Fibroblast of skin of left quadriceps (primary cell): ENCODE measurements at regions not wholly inside any gene's neighbourhood (a gene's known extent, or its start where the extent isn't known, plus 50 kb on each side); places are given as distances from the start of the nearest gene placed in this dataset.
"Not testable (repeated sequence)": the region's sequence is repeated elsewhere in the genome, so short reads cannot be mapped to it uniquely, and the experiment has no call there.

ENCODE experiments used
- DNase-seq, 2 experiments: peaks; one replicate each; pipeline ENCODE4 v3.0.0-alpha.2; 2013; ENCODE audit warnings: low read depth in 2 of 2

DNA sequence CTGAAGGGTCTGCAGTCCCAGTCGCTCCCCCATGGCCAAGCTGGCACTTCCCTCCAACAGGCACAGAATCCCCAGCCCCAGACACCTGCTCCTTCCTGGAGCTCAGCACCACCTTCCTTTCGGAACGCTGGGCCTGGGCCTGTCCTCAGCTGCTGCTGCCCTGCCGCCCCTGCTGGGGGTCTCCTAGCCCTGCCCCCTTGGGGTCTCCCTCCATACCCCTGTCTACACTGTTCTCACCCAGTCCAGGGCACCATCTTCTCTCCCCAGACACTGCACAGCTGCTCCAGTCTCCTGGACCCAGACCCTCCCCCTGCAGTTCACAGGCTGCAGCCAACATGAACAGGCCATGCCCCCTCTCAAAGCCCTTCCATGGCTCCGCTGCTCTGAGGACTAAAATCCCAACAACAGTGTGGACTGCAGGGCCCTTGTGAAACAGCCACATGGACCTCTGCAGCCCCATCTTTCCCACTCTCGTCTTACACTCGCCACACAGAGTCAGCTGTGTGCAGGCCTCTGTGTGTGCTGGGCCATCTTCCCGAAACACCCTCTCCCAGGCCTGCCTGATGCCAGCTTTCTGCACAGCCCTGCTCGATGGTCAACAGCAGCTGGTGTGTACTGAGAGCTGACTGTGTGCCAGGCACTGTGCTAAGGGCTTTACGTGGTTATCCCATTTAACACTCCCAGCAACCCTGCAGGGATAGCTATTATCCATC lies 361.3 kb downstream of the MATN1 start:
- DNase-seq: not testable (repeated sequence)

DNA sequence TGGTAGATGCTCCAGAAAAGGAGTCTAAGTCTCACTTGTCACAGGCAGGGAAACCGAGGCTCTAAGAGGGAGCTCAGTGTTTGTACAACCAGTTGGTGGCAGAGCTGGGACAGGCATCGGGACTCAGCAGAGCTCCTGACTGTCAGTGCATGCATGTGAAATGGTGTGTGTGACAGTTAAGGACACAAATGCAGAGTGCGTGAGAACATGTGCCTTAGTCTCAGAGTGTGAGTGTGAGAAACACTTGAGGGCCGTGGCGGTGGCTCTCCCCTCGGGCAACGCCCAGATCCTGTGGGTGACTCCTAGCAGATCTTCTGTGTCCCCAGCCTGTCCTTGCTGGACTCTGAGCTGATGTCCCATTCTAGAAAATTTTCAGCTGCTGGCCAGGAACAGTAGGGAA lies 362.6 kb downstream of the MATN1 start:
- no peak for DNase-seq

- DNase-seq: no peak
Observed at GRCh38 chr1:30360281-30360680, 363.1 kb downstream of the MATN1 start.

DNA sequence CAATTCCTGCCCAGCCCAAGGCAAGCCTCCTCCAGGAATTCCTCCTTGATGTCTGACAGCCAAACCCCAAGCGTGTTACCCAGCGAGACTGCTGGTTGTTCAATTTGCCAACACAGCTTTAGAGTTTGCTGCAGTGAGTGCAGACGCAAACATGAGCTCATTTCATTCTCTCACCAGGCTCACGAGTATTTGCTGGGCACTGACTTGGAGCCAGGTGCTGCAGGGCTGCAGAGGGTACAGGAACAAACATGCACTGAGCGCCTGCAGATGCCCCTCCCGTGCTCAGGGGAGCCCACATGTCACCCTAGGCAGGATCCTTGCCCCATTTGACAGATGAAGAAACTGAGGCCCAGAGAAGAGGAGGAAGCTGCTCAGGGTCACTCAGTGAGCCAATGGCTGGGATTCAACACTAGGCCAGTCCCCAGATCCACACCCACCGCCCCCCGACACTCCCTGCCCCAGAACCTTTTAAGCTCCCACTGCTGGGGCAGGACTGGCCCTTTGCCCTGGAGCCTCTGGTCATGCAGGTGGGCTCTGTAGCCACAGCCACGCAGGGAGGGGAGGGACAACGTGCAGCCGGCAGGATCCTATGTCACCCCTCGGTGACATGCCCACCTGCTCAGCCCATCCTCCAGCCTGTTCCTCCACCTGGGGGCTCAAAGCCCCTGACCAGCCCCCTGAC lies 363.7 kb downstream of the MATN1 start:
- no peak for DNase-seq

- no peak for DNase-seq
Observed at GRCh38 chr1:30358500-30358899, 364.9 kb downstream of the MATN1 start.

GRCh38 chr1:30356839-30357238 lies 366.5 kb downstream of the MATN1 start:
- no peak for DNase-seq

GRCh38 chr1:30354410-30354809 lies 369.0 kb downstream of the MATN1 start:
- no peak for DNase-seq

DNA sequence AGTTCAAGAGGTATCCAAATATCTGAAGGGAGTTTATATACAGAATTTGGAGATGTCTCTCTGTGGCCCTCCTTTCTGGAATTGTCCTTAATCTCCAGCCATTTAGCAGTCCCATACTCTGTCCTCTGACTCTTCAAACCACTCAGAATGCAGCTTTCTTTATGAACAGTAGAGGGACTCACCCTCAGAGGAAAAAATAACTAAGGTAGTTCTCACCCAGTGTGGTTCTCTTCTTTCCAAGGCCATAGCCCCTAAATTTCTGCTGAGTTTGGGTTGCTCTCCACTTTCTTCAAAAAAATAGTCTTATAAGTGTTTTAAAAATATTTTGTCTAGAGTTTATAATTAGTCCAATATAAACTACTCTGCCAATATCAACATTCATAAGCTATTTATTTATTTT lies 369.7 kb downstream of the MATN1 start:
- peak in 1 of 2 experiments; percentile 3 for DNase-seq

GRCh38 chr1:30348147-30348546 lies 375.2 kb downstream of the MATN1 start:
- DNase-seq: no peak

DNA sequence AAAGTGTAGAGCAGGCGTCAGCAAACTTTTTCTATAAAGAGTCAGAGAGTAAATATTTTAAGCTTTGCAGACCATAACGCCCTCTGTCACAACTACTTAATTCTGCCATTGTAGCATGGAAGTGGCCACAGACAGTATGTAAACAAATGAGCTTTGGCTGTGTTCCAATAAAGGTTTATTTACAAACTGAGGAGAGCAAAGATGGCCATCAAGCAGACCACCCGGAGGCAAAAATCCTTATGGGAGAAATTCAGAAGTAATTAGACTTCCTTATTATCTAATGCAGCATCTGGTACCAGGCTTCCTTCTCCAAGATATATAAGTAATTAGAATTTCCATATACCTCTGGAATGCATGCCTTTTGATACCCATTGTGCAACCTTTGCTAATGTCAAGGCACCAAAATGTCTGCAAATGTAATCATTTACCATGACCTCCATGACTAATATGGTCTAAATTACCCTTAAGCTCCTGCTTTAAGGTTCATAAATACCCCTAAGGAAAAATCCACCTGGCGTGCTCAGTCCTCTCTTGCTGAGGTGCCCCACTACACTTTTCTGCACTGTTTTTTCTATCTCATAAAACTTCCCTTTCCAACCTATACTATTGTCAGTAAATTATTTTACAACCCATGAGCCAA lies 377.8 kb downstream of the MATN1 start:
- no peak for DNase-seq

DNA sequence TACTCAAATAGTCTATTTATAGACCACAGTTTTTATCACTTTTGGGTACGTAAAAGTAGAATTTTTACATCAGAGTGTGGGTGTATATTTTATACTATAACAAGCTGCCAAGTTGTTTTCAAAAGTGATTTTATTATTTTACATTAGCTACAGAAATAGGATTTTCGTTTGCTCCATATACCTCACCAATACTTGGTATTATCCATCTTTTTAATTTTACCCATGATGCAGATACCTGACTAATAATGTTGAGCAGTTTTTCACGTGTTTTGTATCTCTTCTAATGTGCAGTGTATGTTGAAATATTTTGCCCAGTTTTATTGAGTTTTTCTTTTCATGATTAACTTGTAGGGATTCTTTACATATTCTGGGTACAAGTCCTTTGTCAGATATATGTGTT lies 379.8 kb downstream of the MATN1 start:
- no peak for DNase-seq

- no peak for DNase-seq
Observed at GRCh38 chr1:30342535-30343141, 380.7 kb downstream of the MATN1 start.

DNA sequence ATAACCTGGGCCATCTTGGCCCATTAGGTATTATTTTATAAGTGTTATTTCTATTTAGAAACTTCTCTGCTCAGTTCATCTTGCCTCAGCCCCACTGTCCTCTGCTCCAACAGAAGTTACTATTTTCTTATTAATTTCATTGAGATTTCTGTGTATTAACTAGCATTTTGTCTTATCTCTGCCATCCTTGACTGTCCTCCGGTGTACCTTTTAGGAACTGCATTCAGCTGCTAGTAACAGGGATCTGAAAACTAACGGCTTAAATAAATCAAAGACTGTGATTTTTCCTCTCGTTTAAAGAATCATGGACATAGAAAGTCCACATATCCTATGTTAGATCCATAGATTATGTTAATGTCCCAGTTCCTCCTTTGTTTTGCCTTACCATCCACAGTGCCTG lies 382.5 kb downstream of the MATN1 start:
- DNase-seq: no peak

DNA sequence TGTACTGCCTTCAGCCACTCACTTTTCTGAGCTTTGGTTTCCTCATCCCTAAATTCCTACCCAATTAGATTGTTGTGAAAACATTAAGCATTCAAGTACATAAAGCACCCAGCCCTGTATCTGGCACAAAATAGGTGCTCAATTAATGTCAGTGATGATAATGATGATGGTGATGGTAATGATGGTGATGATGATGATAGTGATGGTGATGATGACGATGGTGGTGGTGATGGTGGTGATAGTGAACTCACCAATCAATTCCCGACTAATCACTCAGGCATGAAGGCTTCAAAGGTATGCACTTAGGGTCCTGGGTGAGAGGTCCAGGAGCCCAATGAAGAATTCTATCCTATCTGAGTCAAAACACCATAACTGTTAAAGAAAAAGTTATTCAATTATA lies 383.5 kb downstream of the MATN1 start:
- no peak for DNase-seq

DNA sequence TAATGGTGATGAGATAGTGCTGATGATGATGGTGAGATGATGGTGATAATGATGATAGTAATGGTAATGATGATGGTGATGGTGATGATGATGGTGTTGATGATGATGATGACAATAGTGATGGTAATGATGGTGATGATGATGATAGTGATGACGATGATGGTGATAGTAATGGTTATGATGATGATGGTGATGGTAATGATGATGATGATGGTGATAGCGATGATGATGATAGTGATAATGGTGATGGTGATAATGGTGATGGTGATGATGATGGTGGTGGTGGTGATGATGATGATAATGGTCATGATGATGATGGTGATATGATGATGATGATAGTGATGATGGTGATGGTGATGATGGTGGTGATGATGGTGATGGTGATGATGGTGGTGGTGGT lies 384.6 kb downstream of the MATN1 start:
- DNase-seq: no peak

DNA sequence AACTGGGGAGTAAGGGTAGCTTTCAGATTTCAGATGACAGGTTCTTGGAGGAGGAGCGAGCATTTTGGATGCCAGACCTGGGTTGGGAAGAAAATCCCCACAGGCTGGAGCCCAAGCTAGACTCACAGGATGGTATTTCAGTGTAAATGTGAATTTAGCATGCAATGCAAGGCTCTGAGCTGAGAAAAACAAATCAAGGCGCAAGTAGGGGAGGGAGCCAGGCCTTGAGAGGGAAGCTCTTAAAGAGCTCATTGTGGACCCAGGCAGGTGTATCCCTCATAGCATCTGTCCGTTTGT lies 386.1 kb downstream of the MATN1 start:
- no peak for DNase-seq

DNA sequence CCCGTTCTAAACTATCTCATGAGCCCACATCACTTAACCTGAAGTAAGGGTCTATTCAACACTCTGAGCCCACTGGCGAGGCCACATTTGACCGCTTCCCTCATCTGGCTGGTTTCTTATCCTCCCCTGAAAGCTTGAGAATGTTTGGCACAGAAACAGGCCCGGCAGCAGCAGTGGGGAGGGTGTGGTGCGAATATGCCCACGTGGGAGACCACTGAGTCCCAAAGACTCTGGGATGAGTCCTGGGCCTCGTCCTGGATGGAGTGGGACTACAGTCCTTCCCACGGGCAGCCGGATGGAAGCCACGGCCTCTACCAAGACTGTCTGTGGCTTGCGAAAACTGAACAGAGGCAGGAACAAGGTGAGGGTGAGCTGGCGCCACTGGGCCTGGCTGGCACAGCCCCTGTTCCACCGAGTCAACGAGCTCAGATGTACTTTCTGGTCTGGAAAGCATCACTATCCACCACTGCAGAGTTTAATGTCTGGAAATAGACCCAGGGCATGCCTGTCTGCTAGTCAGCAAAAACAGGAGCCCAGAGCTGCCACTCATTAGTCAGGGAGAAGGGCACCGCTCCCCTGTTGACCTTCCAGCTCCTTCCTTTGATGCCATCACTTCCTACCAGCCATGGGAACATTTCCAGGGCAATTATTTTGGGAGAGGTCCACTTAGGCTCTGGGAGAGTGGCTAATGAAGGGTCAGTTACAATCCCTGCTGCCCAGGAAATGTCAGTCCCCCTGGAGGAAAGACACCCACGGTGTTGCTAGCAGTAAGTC lies 386.6 kb downstream of the MATN1 start:
- no peak for DNase-seq

- no peak for DNase-seq
Observed at GRCh38 chr1:30335997-30336390, 387.4 kb downstream of the MATN1 start.

DNA sequence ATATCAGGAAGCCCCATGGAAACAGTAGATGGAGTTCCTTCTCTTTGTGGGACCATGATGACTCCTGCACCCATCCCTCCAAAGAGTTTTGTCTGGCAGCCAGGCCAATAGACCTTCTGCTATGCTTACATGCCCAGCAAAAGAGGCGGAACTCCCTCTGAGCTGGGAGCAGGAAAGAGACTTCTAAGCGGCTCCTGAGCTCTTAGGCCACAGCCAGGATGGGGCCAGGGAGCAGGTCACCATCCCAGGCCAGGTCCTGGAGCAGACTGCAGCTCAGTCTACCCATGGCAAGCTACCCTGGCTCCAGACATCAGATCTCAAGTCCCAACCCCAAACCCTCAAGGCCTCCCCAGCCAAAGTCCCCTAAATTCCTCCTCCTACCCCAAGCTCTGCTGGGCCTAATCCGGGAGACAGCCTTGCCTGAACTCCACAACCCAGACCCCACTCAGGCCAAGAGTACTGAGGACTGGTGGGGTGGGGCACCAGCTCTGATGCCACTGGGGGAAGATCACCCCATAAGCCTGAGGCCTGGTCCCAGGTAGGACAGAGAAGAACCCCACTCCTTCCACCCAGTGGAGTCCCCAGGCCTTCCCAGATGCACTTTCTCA lies 387.9 kb downstream of the MATN1 start:
- no peak for DNase-seq

GRCh38 chr1:30334767-30335166 lies 388.6 kb downstream of the MATN1 start:
- DNase-seq: no peak
